Activated gamma-delta T cell (primary cell): ENCODE measurements at regions not wholly inside any gene's neighbourhood (a gene's known extent, or its start where the extent isn't known, plus 50 kb on each side); places are given as distances from the start of the nearest gene placed in this dataset.

Experiments used
- DNase-seq: peaks from one replicate; lab custom pipeline; 2025; lab: John Stamatoyannopoulos, UW

DNA sequence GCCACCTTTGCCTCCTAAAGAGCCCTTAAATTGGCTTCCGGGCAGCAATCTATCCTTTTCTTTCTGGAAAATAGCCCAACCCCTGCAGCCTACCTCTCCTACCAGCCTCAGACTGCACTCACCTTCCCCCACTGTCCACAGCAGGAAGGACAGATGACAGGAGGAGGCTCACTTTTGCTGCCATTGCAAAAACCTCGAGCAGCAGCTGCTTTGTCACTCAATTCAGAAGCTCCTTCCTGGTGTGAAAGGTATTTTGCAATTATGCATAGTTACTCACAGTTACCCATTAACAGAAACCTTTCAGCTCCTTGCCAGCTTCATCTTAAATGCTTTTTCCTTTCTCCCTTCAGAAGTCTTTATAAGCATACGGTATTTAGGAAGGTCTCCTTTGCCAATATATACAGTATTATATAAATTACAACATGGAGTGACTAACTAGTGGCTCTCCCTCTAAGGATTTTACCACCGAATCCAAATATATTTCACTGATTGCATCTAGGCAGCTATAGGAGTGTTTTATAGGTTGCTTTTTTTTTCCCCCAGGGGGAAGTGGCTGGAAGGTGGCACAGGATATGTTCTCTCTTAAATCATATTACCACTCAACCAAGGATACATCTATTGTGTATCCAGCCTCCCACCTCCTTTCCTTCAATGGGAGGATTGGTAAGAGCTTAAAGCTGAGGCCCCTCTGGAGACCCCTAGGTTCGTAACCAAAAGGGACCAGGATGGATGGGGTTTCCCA, 142.1 kb upstream of the IPO9 start:
- DNase-seq, result no peak

DNA sequence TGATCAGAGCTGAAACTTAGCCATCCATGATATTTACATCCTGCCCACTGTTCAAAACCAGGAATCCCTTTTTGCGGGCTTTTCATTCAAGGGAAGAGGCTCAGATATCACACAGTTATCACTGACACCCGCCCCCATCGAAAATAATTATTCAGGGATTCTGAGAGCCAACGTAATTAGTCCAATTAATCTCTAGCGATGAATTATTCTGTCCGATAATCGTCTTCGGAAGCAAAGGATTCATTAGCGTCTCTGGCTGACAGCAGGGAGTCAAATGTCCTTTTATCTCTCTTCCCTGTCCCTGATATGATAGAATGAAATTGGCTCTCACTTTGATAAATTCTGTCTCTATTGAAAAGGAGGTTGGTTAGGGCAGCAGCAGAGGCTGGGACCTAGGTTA, 140.4 kb upstream of the IPO9 start:
- DNase-seq, result no peak

DNA sequence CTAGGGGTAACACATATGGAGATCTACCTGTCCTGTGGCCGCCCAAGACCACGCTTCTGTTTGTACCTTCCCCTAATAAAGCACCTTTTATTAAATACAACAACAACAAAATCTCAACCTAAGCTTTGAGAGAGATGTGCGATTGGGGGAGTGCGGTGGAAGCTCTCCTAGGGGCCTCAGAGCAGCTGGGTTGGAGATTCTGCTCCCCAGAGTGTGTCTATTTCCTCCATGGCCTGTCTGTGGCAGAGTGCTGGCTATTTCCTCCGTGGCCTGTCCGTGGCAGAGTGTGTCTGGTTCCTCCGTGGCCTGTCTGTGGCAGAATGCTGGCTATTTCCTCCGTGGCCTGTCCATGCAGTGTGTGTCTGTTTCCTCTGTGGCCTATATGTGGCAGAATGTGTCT, 139.3 kb upstream of the IPO9 start:
- no peak for DNase-seq

DNA sequence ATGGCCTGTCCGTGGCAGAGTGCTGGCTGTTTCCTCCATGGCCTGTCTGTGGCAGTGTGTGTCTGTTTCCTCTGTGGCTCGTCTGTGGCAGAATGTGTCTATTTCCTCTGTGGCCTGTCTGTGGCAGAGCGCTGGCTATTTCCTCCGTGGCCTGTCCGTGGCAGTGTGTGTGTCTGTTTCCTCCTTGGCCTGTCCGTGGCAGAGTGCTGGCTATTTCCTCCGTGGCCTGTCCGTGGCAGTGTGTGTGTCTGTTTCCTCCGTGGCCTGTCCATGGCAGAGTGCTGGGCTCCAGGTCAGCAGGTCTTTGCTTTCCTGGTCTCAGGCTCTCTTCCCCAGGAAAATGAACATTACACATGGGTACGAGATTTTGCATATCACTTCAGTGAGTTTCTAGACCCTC, 138.4 kb upstream of the IPO9 start:
- DNase-seq, result no peak

DNA sequence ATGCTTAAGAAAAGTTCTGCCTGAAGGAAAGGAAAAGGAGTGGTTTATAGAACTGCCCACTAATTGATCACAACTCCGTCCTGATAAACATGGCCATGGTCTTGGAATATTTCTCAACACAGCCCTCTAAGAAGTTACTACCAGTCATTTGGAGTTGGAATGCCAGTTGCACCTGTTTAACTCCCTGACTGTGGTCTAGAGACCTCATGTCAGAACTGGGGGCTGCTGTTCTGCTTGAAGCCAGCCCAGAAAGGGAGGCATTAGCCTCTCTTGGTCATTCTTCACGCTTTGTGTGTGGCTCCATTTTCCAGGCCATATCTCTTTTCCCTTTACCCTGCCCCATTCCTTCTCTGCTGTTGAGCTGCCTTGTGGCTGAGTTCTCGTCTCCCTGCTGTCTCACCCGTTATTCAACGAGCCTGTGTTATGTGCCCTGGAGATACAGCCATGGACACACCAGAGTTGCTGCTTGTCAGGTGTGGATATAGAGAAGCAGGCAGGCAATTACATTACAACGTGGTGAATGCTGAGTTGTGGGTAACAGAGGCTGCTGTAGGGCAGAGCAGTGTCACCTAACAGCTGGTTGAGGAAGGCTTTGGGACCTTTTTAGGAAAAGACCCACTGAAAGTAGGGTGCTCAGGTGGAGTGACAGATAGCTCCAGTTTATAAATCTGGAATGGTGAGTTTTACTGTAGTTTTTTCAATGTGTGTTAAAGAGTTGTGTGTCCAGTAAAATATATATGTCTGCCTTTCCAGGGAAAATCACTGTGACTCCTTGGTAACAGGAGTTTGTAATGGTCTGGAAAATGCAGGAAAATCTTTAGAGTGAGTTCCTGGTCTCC, 137.0 kb upstream of the IPO9 start:
- no peak for DNase-seq

DNA sequence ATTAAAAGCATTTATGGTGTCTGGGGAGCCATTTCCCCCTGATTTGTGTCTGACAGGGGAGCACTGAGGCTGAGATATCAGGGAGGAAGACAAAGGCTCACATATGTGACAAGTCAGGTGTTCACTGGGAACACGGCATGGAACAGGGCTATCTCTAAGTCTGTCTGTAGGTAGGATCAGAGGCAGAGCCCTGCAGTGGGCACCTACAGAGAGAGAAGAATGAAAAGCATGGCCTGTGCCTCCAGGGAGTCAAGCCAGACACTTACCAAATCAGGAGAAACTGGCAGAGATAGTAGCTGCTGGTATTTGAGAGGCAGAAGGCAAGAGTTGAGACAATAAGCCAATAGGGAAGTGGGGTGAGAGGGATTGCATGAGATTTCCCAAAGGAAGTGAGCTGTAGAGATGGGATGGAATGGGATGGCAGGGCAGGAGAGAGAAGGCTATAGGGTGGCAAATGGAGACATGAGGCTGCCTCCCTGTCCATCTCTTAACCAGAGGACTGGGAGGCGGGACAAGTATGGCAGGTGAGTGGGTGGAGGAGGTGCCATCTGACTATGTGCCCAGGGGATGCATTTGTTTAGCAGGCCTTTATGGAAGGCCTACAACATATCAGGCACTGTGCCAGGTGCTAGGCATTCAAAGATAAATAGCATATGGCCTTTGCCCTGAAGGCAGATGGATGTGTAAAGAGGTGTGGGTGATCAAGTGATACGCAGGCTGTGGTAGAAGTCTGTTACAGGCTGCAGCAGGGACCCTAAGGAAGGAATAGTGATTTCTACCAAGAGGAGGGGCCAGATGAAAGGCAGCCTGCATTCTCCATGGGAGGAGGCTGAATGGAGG, 136.2 kb upstream of the IPO9 start:
- no peak for DNase-seq

DNA sequence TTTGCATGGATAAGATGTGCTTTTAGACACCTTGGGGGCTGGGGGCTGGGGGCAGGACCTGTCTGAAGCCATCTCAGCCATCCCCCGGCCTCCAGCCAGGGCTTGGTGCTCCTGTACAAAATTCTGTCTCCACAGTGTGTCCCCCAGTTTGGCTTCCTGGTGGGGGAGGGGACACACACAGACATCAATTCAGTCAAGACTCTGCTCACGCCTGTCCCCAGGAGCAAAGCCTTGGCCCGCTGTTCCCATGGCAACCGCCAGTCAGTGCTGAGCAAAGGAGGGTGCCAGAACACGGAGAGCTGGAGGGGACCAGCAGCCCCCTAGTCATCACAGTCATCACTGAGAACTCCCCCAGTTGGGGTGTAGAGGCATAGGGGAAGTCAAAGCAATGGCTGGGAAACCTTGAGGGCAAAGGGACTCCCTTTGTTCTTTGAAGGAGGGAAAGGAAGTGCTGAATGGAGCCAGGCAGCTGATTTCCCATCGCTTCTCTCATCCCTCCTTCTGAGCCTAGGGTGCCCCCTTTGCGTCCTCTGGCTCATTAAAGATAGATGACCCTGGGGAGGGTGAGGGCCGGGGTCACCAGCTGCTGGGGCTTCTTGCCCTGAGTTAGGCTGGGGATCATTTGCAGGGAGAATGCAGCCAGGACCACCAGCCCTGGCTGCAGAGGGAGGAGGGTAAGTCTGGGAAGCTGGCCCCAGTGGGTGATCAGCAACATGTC, 134.9 kb upstream of the IPO9 start:
- DNase-seq, result no peak

DNA sequence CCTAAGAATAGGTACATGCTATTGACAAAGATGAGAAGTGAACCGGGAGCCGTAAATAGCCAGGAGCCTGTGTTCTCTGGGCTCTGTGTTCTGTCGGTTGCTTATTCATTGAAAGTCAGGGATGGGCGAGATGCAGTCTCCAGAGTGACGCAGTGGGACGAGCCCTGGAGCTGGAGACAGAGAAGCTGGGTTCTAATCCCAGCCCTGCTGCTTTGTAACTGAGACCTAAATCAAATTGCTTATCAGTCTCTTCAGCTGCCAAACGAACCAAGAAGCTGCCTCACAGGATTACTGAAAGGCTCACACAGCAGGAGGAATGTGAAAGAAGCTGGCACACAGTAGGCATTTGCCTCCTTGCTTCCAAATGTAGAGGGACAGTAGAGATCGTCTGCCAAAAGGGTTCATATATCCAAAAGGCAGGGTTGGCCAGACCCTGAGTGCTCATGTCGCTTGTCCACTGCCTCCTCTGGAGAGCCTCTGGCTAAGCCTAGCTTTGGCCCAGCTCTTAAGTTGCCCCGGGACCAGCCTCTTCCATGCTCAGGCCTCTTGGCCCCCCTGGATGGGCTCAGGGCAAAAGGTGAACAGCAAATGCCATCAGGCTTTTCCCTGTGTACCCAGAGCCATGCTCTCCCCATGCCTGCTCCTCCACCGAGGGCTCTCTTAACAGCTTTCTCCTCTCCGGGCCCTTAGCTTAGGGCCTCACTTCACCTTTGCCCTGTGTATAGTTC, 134.2 kb upstream of the IPO9 start:
- no peak for DNase-seq

DNA sequence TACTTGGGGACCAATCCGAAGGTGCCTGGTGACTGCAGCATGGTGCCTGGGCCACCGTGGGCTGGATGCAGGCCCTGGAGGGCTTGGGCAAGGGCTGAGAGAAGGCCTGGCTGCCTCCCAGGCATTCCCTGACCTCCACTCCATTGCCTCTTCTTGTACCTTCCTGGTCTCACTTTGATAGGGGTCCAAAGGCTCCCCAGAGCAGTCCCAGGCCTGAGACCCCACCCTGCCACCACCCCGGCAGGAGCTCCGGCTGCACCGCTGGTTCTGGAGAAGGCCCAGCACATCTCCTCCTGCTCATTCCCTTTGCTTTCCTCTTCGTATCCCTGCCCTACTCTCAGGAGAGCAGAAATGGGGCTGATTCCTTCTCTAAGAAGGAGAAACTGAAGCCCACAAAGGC, 133.3 kb upstream of the IPO9 start:
- DNase-seq, result no peak

DNA sequence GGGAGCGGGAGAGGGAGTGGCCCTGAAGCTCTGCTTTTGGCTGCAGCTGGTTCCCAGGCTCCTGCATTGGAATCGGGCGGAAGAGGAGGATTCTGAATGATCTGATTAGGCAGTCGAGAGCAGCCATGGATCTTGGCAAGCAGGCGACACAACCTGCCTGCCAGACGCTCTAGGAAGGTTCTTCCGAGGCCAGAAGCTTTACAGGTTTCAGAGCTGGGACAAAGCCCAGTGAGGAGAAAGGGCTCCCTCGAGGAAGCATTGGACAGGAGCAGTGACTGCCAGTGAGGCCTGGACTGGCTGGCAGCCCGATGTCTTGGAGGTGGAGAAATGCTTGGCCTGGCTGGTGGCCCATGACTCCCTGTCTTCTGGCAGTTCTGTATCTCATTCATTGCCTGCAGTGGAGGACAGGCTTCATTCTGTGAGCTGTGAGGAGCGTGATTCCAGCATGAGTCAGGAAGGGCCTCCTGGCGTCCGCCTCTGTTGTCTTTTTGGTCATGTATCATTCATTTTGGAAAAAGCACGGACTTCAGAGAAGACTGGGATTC, 132.7 kb upstream of the IPO9 start:
- DNase-seq, result no peak

DNA sequence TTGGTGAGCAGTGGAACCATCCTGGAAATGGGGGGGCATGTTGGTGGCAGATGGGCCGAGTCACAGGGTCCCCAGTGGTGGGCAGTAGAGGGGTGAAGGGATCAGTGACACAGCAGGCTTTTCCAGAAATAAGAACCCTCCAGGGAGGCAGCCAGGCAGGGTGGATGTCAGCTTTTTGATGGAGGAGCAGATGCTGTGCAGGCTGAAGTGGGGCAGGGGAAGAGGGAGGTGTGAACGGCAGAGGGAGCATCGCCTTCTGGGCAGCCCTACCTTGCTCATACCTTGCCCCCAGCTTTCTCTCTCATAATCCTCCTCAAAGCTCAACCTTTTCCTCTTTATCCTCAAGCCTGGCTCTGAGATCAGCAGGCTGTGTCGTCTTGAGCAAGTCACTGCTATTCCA, 131.8 kb upstream of the IPO9 start:
- DNase-seq, result no peak

DNA sequence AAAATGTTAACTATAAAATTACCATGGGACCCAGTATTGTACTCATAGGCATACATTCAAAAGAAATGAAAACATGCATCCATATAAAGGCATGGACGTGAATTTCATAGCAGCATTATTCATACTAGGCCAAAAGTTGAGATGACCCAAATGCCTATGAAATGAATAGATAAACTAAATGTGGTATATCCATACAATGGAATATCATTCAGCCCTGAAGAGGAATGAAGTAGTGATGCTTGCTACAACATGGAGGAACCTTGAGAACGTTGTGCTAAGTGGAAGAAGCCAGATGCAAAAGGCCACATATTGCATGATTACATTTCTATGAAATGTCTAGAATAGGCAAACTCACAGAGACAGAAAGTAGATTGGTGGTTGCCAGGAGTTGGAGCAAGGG, 127.1 kb upstream of the IPO9 start:
- no peak for DNase-seq

DNA sequence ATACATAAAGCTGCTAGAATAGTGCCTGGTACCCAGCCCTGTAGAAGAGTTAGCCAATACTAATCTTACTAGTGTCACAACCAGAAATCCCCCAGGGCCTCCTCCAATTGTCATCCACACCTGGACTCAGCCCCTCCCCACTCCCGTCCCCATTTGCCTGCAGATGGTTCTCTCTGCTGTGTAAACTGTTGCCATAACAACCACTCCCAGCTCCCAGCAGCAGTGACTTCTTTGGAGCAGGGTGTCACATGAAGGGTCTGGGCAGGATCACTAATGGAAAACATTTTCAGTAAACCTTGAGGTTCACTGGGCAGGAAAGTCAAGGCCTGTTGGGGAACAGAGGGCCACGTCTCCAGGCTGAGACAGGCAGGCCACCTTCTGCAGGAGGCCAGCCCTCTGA, 126.0 kb upstream of the IPO9 start:
- DNase-seq, result no peak

DNA sequence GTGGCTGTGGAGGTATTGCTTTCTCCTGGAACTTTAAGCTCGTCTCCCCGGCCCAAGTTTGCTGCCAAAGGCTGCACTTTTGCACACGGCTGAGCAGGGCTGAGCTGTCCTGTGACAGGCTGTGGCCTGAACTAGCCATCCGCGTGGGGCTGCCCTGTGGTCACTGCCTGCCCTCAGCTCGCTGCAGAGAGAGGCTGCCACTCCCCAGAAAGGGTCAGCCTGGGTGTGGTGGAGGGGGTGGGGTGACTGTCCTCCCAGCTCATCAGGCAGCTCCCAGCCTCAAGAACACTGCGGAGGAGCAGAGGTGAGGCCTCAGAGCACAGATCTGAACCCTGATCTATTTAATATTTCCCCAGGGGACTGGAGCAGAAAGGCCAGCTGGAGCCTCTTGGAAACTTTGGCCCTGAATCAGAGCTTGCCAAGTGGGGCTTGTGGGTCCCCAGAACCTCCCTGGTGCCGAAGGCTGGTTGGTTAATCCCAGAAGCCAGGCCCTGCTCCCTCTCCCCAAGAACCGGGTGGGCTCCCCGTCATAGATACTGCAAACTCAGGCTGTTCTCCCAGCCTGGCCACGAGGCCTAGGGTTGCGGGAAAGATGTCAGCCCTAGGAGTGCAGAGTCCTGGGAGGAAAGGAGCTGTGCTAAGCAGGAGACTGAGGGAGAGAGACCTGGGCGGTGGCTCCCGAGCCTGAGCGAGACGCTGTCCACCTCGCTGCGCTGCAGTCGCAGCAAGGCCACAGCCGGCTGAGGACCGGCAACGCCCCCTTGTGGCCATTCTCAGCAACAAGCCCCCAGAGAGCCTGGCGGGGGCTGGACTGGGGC, 125.1 kb upstream of the IPO9 start:
- DNase-seq, result no peak

DNA sequence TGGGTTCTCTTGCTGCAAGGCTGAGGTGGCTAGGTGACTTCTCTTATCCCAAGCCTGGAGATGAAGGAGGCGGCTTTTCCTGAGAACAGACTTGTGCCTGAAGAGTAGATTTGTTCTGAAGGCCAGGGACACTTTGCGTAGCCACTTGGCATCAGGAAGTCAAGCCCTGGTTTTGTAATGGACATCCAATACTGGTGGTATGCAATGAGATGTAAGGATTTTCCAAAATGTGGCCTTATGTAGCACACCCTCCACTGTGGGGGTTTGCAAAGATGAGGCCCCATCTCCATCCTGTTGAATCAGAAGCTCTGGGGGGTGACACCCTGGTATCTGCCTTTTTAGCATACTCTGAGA, 124.5 kb upstream of the IPO9 start:
- no peak for DNase-seq

DNA sequence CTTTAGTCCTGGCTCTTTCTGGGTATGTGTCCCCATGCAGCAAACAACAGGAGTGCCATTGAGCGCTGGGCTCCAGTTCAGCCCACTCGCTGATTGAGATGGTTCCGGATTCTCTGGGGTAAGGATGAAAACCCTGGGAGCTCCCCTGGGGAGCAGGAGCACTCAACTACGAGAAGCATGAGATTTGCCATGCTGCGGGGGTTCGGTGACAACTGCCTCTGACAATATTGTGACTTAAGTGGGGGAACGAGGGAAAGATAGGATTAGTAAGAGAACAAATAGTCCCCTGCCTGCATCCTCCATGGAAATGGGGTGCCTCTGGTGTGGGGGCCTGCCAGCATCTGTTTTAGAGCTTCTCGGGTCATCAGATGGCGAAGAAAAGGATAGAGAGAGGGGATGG, 123.6 kb upstream of the IPO9 start:
- no peak for DNase-seq

DNA sequence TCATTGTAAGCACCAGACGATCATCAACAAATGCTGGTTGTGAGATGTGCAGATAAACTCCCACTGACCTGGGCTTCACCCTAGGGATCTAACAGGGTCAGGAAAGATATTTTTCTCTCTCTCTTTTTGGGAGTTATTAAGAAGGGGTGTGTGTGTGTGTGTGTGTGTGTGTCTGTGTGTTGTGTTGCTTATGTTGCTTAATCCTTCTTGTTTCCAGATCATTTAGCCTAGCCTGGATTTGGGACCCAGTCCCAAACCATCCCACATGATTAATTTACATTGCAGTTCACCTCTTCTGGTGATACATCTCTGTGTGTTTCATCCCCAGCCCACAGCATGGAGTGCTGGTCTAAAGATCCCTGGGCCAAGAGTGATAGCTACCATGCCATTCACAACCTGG, 122.8 kb upstream of the IPO9 start:
- no peak for DNase-seq

DNA sequence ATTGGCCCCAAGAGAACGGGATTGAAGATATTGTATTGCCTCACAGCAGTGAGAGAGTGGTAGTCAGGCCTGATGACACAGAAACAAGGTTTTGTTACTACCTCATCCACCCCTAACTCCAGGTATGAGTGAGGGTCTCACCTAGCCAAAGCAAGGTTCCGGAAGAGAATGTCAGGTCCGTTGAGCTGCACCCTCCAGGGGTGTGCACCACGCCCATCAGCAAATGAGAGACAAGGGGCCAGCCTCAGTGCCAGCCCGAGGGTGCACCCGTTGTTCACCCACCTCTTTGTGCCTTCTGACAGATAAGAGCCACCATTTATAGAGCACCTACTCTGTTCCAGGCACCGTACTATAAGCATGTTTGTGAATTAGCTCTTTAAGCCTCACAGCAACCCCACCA, 121.9 kb upstream of the IPO9 start:
- no peak for DNase-seq

DNA sequence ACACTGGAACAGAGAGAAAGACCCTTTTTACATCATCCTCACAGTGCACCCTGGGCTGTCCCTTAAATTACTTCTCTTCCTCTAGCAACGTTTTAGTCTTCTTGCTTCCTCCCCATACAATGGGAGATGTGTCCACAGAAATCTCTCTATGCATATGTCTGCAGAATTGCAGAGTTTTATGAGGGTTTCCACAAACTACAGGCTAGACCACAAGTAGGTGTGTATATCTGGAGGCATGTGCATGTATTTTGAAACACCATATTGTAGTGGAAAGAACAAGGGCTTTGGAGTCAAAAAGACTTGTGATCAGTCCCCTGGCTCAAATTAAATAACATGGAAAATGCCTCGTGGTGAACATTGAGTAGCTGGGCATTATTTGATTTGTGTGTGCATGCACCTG, 121.3 kb upstream of the IPO9 start:
- no peak for DNase-seq

DNA sequence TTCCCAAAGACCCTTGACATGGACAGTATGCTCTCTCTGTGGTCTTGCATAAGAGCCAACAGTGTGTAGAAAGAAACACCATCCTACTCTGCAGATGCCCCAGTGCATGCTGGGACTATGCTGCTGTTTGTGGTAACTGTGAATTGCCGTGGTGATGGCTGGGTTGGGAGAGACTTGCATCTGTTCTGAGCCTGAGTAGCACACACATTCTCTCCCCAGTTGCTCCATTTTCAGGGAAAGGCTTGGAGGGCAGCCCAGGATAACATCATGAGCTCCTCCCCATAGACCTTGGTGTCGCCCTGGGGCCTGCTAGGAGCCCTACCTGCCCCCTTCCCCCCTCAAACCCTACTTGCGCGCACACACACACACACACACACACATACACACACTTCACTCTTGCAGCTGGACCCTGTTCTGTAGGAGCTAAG, 120.9 kb upstream of the IPO9 start:
- no peak for DNase-seq
